ENCODE measurements at regions not wholly inside any gene's neighbourhood (a gene's known extent, or its start where the extent isn't known, plus 50 kb on each side); places are given as distances from the start of the nearest gene placed in this dataset.

DNA sequence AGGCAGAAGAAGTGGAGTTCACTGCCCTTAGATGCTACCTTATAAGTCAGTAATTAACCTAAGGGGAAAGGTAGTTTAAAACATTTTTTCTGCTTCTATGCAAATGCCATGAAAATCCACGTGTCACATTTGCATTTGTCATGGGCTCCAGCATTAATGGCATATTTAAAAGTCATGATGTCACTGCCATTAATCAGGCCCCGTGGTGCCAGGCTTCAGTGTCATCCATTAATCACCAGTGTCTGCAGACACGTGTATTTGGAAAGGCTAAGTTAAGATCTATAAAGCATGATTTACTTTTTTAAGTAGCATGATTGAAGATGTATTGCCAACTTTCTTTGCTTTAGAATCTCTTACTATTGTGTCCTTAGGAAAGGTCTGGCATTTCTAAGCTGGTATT is 857.8 kb downstream of the TUSC7 start:
- TF ChIP-seq RAD21 (IDR thresholded peaks at IDR 0.05; ENCODE audit: low read length) (no peak), RXRA (IDR thresholded peaks at IDR 0.05; ENCODE audit: borderline replicate concordance, low read depth) (no peak), YY1 (IDR thresholded peaks at IDR 0.05; ENCODE audit: low read depth) (no peak), SIN3A (IDR thresholded peaks at IDR 0.05; ENCODE audit: borderline replicate concordance, low read depth, low read length) (no peak), EP300 (IDR thresholded peaks at IDR 0.05; ENCODE audit: borderline replicate concordance in 1 of 2, low read depth in 1 of 2, low read length in 1 of 2) (no peak), POLR2AphosphoS5 (IDR thresholded peaks at IDR 0.05; ENCODE audit: low read depth, low read length) (no peak)
- TF ChIP-seq, protein P1, sequence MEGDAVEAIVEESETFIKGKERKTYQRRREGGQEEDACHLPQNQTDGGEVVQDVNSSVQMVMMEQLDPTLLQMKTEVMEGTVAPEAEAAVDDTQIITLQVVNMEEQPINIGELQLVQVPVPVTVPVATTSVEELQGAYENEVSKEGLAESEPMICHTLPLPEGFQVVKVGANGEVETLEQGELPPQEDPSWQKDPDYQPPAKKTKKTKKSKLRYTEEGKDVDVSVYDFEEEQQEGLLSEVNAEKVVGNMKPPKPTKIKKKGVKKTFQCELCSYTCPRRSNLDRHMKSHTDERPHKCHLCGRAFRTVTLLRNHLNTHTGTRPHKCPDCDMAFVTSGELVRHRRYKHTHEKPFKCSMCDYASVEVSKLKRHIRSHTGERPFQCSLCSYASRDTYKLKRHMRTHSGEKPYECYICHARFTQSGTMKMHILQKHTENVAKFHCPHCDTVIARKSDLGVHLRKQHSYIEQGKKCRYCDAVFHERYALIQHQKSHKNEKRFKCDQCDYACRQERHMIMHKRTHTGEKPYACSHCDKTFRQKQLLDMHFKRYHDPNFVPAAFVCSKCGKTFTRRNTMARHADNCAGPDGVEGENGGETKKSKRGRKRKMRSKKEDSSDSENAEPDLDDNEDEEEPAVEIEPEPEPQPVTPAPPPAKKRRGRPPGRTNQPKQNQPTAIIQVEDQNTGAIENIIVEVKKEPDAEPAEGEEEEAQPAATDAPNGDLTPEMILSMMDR (IDR thresholded peaks at IDR 0.05) = no peak
- TF ChIP-seq, protein P2, sequence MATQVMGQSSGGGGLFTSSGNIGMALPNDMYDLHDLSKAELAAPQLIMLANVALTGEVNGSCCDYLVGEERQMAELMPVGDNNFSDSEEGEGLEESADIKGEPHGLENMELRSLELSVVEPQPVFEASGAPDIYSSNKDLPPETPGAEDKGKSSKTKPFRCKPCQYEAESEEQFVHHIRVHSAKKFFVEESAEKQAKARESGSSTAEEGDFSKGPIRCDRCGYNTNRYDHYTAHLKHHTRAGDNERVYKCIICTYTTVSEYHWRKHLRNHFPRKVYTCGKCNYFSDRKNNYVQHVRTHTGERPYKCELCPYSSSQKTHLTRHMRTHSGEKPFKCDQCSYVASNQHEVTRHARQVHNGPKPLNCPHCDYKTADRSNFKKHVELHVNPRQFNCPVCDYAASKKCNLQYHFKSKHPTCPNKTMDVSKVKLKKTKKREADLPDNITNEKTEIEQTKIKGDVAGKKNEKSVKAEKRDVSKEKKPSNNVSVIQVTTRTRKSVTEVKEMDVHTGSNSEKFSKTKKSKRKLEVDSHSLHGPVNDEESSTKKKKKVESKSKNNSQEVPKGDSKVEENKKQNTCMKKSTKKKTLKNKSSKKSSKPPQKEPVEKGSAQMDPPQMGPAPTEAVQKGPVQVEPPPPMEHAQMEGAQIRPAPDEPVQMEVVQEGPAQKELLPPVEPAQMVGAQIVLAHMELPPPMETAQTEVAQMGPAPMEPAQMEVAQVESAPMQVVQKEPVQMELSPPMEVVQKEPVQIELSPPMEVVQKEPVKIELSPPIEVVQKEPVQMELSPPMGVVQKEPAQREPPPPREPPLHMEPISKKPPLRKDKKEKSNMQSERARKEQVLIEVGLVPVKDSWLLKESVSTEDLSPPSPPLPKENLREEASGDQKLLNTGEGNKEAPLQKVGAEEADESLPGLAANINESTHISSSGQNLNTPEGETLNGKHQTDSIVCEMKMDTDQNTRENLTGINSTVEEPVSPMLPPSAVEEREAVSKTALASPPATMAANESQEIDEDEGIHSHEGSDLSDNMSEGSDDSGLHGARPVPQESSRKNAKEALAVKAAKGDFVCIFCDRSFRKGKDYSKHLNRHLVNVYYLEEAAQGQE (IDR thresholded peaks at IDR 0.05; ENCODE audit: low read depth, low read length) = no peak
- TF ChIP-seq, protein P3, sequence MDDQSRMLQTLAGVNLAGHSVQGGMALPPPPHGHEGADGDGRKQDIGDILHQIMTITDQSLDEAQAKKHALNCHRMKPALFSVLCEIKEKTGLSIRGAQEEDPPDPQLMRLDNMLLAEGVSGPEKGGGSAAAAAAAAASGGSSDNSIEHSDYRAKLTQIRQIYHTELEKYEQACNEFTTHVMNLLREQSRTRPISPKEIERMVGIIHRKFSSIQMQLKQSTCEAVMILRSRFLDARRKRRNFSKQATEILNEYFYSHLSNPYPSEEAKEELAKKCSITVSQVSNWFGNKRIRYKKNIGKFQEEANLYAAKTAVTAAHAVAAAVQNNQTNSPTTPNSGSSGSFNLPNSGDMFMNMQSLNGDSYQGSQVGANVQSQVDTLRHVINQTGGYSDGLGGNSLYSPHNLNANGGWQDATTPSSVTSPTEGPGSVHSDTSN (IDR thresholded peaks at IDR 0.05) = no peak
